Colonic mucosa (tissue), 4 donors: ENCODE measurements at regions not wholly inside any gene's neighbourhood (a gene's known extent, or its start where the extent isn't known, plus 50 kb on each side); places are given as distances from the start of the nearest gene placed in this dataset.

ENCODE experiments used
- DNase-seq: peaks from one replicate; pipeline ENCODE4 v3.0.0-alpha.2; 2020
- H3K27ac ChIP-seq: fragments of 200-600 bp; one replicate; pipeline ENCODE4 v1.8.0; 2021
- H3K27me3 ChIP-seq: fragments of 200-600 bp; one replicate; pipeline ENCODE4 v1.8.0; 2021
- H3K36me3 ChIP-seq: fragments of 200-600 bp; one replicate; pipeline ENCODE4 v1.8.0; 2021
- H3K4me1 ChIP-seq: fragments of 200-600 bp; one replicate; pipeline ENCODE4 v1.8.0; 2021; ENCODE audit warnings: mild to moderate bottlenecking
- H3K4me3 ChIP-seq: fragments of 200-600 bp; one replicate; pipeline ENCODE4 v1.8.0; 2021
- H3K9ac ChIP-seq, 2 donors: one replicate each; pipeline ENCODE4 v1.7.0; 2013; ENCODE audit warnings: control low read depth in 2 of 2, low read depth in 2 of 2, low read length in 2 of 2
- H3K9me3 ChIP-seq: fragments of 200-600 bp; one replicate; pipeline ENCODE4 v1.8.0; 2021
- intact Hi-C: fragments of 100-400 bp; cut with DNase I; formaldehyde crosslinking; loops from one replicate; pipeline ENCODE4 v1.14.1; 2022
- TF ChIP-seq, protein P1 (sequence below): fragments of 200-600 bp; IDR thresholded peaks from one replicate; pipeline ENCODE4 v1.8.0; 2022; ENCODE audit warnings: antibody characterized with exemption, mild to moderate bottlenecking
- donor health status: healthy.
- donor health status: DM: no; HTN: no; CAD: no.
- donor health status: DM: no; HTN: no; CAD: no.

- H3K27ac ChIP-seq, result no peak overlapping the region
- no peak overlapping the region for H3K9ac ChIP-seq
- no peaks in the 10 kb centered on the region for H3K27me3 ChIP-seq
- no peak overlapping the region for H3K4me3 ChIP-seq
- TF ChIP-seq, protein P1, sequence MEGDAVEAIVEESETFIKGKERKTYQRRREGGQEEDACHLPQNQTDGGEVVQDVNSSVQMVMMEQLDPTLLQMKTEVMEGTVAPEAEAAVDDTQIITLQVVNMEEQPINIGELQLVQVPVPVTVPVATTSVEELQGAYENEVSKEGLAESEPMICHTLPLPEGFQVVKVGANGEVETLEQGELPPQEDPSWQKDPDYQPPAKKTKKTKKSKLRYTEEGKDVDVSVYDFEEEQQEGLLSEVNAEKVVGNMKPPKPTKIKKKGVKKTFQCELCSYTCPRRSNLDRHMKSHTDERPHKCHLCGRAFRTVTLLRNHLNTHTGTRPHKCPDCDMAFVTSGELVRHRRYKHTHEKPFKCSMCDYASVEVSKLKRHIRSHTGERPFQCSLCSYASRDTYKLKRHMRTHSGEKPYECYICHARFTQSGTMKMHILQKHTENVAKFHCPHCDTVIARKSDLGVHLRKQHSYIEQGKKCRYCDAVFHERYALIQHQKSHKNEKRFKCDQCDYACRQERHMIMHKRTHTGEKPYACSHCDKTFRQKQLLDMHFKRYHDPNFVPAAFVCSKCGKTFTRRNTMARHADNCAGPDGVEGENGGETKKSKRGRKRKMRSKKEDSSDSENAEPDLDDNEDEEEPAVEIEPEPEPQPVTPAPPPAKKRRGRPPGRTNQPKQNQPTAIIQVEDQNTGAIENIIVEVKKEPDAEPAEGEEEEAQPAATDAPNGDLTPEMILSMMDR, result no peak
- DNase-seq, result no peak
- H3K4me1 ChIP-seq, result no peaks in the 10 kb centered on the region
- H3K36me3 ChIP-seq, result no peaks in the 10 kb centered on the region
- intact Hi-C loops, result no loop called here
- H3K9me3 ChIP-seq, result no peaks in the 10 kb centered on the region
These were observed 241.8 kb upstream of the FOXQ1 start for GRCh38 chr6:1070085-1070521.

DNA sequence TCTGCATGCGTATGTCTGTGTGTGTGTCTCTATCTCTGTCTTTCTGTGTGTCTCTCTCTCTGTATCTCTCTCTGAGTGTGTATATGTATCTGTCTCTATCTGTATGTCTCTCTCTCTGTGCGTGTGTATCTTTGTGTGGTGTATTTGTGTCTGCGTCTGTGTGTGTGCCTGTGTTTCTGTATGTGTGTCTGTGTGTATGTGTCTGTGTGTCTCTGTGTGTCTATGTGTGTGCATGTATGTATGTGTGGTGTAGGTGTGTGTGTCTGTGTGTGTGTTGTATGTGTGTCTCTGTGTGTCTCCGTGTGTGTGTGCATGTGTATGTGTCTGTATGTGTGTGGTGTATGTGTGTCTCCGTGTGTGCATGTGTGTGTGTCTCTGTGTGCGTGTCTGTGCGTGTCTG is 243.0 kb upstream of the FOXQ1 start:
- H3K4me3 ChIP-seq, result no peak overlapping the region
- H3K4me1 ChIP-seq, result no peaks in the 10 kb centered on the region
- intact Hi-C loops, result no loop called here
- TF ChIP-seq, protein P1, result no peak
- H3K27me3 ChIP-seq, result no peaks in the 10 kb centered on the region
- DNase-seq, result no peak
- H3K27ac ChIP-seq, result no peak overlapping the region
- no peaks in the 10 kb centered on the region for H3K36me3 ChIP-seq
- no peak overlapping the region for H3K9ac ChIP-seq
- H3K9me3 ChIP-seq, result no peaks in the 10 kb centered on the region

GRCh38 chr6:1068068-1068467 is 243.8 kb upstream of the FOXQ1 start:
- Histone ChIP-seq H3K27me3 (no peaks in the 10 kb centered on the region), H3K9ac (no peak overlapping the region), H3K9me3 (no peaks in the 10 kb centered on the region), H3K36me3 (no peaks in the 10 kb centered on the region), H3K4me1 (no peaks in the 10 kb centered on the region), H3K27ac (no peak overlapping the region), H3K4me3 (no peak overlapping the region)
- TF ChIP-seq, protein P1, result no peak
- intact Hi-C loops, result no loop called here
- no peak for DNase-seq

DNA sequence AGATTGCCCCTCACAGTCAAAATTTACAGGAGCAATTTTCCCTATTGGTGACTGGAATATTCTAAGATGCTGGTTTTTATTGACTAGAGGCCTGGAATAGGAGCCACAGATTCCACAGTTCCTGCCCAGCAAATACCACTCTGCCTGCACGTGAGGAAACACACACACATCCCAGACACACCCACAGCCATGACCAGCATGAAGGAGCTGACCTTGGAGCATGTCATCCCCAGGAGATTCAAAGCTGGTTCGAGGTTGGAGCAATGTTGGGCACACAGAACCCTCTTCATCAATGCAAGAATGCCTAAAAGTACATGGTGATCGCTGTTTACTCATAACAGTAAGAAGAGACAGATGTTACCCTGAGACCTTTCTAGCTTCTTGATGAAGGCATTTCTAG is 244.6 kb upstream of the FOXQ1 start:
- Histone ChIP-seq H3K27me3 (no peaks in the 10 kb centered on the region), H3K27ac (no peak overlapping the region), H3K4me3 (no peak overlapping the region), H3K9ac (no peak overlapping the region), H3K9me3 (no peaks in the 10 kb centered on the region), H3K36me3 (no peaks in the 10 kb centered on the region), H3K4me1 (no peaks in the 10 kb centered on the region)
- intact Hi-C loops, result no loop called here
- TF ChIP-seq, protein P1, result no peak
- no peak for DNase-seq

- Histone ChIP-seq H3K4me3 (no peak overlapping the region), H3K27me3 (no peaks in the 10 kb centered on the region), H3K27ac (no peak overlapping the region), H3K9me3 (no peaks in the 10 kb centered on the region), H3K4me1 (no peaks in the 10 kb centered on the region), H3K36me3 (no peaks in the 10 kb centered on the region), H3K9ac (no peak overlapping the region)
- TF ChIP-seq, protein P1, result no peak
- no peak for DNase-seq
- intact Hi-C loops, result no loop called here
These were observed 245.3 kb upstream of the FOXQ1 start for GRCh38 chr6:1066449-1067090.
